ENCODE measurements at regions not wholly inside any gene's neighbourhood (a gene's known extent, or its start where the extent isn't known, plus 50 kb on each side); places are given as distances from the start of the nearest gene placed in this dataset.

- TF ChIP-seq CTCF (IDR thresholded peaks at IDR 0.05), result no peak
- no peak for TF ChIP-seq POLR2A (IDR thresholded peaks at IDR 0.05)
These were observed 51.3 kb upstream of the DRD2 start for GRCh38 chr11:113526521-113526920.
